Amygdala (tissue), 56 donors: ENCODE measurements at regions not wholly inside any gene's neighbourhood (a gene's known extent, or its start where the extent isn't known, plus 50 kb on each side); places are given as distances from the start of the nearest gene placed in this dataset.

Source experiments
- DNase-seq, 56 donors: peaks; one replicate each; lab custom pipeline; 2025; lab: John Stamatoyannopoulos, UW

- DNase-seq: no peak
These were observed 191.6 kb upstream of the CNTN5 start for GRCh38 chr11:98828986-98829708.

- DNase-seq: no peak
These were observed 190.8 kb upstream of the CNTN5 start for GRCh38 chr11:98829971-98830370.

GRCh38 chr11:98834776-98835175 lies 186.0 kb upstream of the CNTN5 start:
- DNase-seq: no peak

- DNase-seq: no peak
These were observed 185.4 kb upstream of the CNTN5 start for GRCh38 chr11:98835335-98835734.

- no peak for DNase-seq
These were observed 184.6 kb upstream of the CNTN5 start for GRCh38 chr11:98836156-98836555.

GRCh38 chr11:98842187-98842586 lies 178.6 kb upstream of the CNTN5 start:
- DNase-seq: no peak

- no peak for DNase-seq
These were observed 158.6 kb upstream of the CNTN5 start for GRCh38 chr11:98862169-98862568.

GRCh38 chr11:98871690-98872089 lies 149.1 kb upstream of the CNTN5 start:
- DNase-seq: no peak

- DNase-seq: no peak
These were observed 146.7 kb upstream of the CNTN5 start for GRCh38 chr11:98874050-98874449.

GRCh38 chr11:98895936-98896335 lies 124.8 kb upstream of the CNTN5 start:
- DNase-seq: no peak

GRCh38 chr11:98940913-98941312 lies 79.8 kb upstream of the CNTN5 start:
- DNase-seq: no peak

- no peak for DNase-seq
These were observed 76.3 kb upstream of the CNTN5 start for GRCh38 chr11:98944461-98944860.

- DNase-seq: no peak
These were observed 68.6 kb upstream of the CNTN5 start for GRCh38 chr11:98952107-98952506.

GRCh38 chr11:98955551-98955950 lies 65.2 kb upstream of the CNTN5 start:
- DNase-seq: no peak

GRCh38 chr11:98964146-98964545 lies 56.6 kb upstream of the CNTN5 start:
- DNase-seq: no peak

GRCh38 chr11:98965358-98965757 lies 55.4 kb upstream of the CNTN5 start:
- no peak for DNase-seq

- DNase-seq: no peak
These were observed 55.0 kb upstream of the CNTN5 start for GRCh38 chr11:98965775-98966174.

- DNase-seq: no peak
These were observed 53.7 kb upstream of the CNTN5 start for GRCh38 chr11:98967005-98967404.
